Astrocyte of the cerebellum (primary cell): ENCODE measurements at regions not wholly inside any gene's neighbourhood (a gene's known extent, or its start where the extent isn't known, plus 50 kb on each side); places are given as distances from the start of the nearest gene placed in this dataset.

ENCODE experiments used
- DNase-seq: peaks from one replicate; pipeline ENCODE4 v3.0.0-alpha.2; 2011; ENCODE audit warnings: low read depth
- H3K4me3 ChIP-seq: 2 replicates; pipeline ENCODE4 v1.5.1; 2011; ENCODE audit warnings: mild to moderate bottlenecking, low read depth, low read length, moderate library complexity
- CTCF ChIP-seq: IDR thresholded peaks from 2 replicates; pipeline ENCODE4 v1.5.1; 2012; ENCODE audit warnings: low read length, low read depth, moderate library complexity, mild to moderate bottlenecking; ENCODE audit errors: missing control alignments
- in situ Hi-C: cut with HindIII; loops from 2 replicates; pipeline ENCODE4 v1.10.0; 2017; ENCODE audit warnings: low sequenced_read_pairs

GRCh38 chr11:109109150-109109549, 312.8 kb upstream of the C11orf87 start:
- no peak for TF ChIP-seq CTCF
- no peak for DNase-seq
- H3K4me3 ChIP-seq, result no peak overlapping the region
- in situ Hi-C loops, result no loop called here

- DNase-seq, result no peak
- no peak for TF ChIP-seq CTCF
- in situ Hi-C loops, result no loop called here
- no peak overlapping the region for H3K4me3 ChIP-seq
These were observed 312.2 kb upstream of the C11orf87 start for GRCh38 chr11:109109571-109110315.

GRCh38 chr11:109112261-109112660, 309.7 kb upstream of the C11orf87 start:
- no peak overlapping the region for H3K4me3 ChIP-seq
- in situ Hi-C loops, result no loop called here
- TF ChIP-seq CTCF, result no peak
- DNase-seq, result no peak

GRCh38 chr11:109112821-109113280, 309.1 kb upstream of the C11orf87 start:
- TF ChIP-seq CTCF, result no peak
- no peak for DNase-seq
- H3K4me3 ChIP-seq, result no peak overlapping the region
- in situ Hi-C loops, result no loop called here

- DNase-seq, result no peak
- TF ChIP-seq CTCF, result no peak
- in situ Hi-C loops, result no loop called here
- no peak overlapping the region for H3K4me3 ChIP-seq
These were observed 301.6 kb upstream of the C11orf87 start for GRCh38 chr11:109120341-109120740.

- H3K4me3 ChIP-seq, result no peak overlapping the region
- DNase-seq, result no peak
- in situ Hi-C loops, result no loop called here
- no peak for TF ChIP-seq CTCF
These were observed 300.6 kb upstream of the C11orf87 start for GRCh38 chr11:109121173-109121932.
